Esophagus muscularis mucosa (tissue), 3 donors: ENCODE measurements at regions not wholly inside any gene's neighbourhood (a gene's known extent, or its start where the extent isn't known, plus 50 kb on each side); places are given as distances from the start of the nearest gene placed in this dataset.

Experiments used
- POLR2AphosphoS5 ChIP-seq, 2 donors: sonication (generic); formaldehyde crosslinking; IDR thresholded peaks; one replicate each; pipeline ENCODE4 v1.6.1; 2017; ENCODE audit warnings: antibody characterized with exemption in 2 of 2
- TF ChIP-seq, protein P1 (sequence below), 3 experiments: fragments of 200-600 bp in 2 of 3; fragments of 450-650 bp in 1 of 3; sonication (generic) in 2 of 3; IDR thresholded peaks; one replicate each; pipeline ENCODE4 v1.5.1; 2017 to 2019; ENCODE audit warnings: antibody characterized with exemption in 3 of 3, mild to moderate bottlenecking in 2 of 3, moderate library complexity in 1 of 3

DNA sequence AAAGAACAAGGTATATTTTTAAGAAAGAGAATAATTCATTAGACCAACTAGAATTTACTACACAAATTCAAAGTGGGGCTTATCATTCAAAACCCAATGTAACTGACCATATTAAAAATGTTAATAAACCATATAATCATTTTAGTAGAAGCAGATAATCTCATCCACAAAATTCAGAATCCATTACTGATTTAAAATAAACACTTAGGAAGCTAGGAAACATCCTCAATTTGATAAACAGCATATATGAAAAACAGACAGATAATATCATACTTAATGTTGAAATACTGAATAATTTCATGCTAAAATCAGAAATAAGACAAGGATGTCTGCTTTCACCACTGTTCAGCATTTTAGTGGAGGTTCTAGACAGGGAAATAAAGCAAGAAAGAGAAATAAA, 902.8 kb upstream of the PHF14 start:
- TF ChIP-seq, protein P1, sequence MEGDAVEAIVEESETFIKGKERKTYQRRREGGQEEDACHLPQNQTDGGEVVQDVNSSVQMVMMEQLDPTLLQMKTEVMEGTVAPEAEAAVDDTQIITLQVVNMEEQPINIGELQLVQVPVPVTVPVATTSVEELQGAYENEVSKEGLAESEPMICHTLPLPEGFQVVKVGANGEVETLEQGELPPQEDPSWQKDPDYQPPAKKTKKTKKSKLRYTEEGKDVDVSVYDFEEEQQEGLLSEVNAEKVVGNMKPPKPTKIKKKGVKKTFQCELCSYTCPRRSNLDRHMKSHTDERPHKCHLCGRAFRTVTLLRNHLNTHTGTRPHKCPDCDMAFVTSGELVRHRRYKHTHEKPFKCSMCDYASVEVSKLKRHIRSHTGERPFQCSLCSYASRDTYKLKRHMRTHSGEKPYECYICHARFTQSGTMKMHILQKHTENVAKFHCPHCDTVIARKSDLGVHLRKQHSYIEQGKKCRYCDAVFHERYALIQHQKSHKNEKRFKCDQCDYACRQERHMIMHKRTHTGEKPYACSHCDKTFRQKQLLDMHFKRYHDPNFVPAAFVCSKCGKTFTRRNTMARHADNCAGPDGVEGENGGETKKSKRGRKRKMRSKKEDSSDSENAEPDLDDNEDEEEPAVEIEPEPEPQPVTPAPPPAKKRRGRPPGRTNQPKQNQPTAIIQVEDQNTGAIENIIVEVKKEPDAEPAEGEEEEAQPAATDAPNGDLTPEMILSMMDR (IDR thresholded peaks at IDR 0.05) = no peak
- TF ChIP-seq POLR2AphosphoS5 (IDR thresholded peaks at IDR 0.05) = no peak
